Caki2 (cell line): ENCODE measurements at regions not wholly inside any gene's neighbourhood (a gene's known extent, or its start where the extent isn't known, plus 50 kb on each side); places are given as distances from the start of the nearest gene placed in this dataset.

Source experiments
- DNase-seq: peaks from one replicate; pipeline ENCODE4 v3.0.0-alpha.2; 2015; ENCODE audit warnings: low read depth
- in situ Hi-C: cut with HindIII; loops from 2 replicates; pipeline ENCODE4 v1.10.0; 2016; ENCODE audit warnings: low sequenced_read_pairs, low pct_unique_long_range_greater_than_20kb, mixed read lengths

DNA sequence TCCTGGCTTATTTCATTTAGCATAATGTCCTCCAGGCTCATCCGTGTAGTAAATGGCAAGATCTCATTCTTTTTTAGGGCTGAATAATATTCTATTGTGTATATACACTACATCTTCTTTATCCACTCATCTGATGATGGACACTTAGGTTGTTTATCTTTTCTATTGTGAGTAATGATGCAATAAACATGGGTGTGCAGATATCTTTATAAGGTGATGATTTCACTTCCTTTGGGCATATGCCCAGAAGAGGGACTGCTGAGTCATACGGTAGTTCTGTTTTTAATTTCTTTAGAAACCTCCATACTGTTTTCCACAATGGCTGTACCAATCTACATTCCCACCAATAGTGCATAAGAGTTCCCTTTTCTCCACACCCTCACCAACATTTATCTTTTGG lies 317.6 kb upstream of the CNKSR2 start:
- peak; percentile 2 for DNase-seq
- in situ Hi-C loops = no loop called here

DNA sequence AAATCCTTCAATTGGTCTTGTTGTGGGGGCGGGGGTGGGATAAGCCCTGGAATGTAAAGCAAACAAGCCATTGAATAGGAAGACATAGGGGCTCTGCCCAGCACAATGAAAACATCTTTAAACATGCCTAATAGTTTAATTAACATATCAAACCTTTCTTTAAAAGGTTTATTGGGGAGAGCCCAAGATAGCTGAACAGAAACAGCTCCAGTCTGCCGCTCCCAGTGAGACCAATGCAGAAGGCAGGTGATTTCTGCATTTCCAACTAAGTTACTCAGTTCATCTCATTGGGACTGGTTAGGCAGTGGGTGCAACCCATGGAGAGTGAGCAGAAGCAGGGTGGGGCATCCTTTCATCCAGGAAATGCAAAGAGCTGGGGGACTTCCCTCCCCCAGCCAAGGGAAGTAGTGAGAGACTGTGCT lies 327.2 kb upstream of the CNKSR2 start:
- in situ Hi-C loops = no loop called here
- DNase-seq = no peak

DNA sequence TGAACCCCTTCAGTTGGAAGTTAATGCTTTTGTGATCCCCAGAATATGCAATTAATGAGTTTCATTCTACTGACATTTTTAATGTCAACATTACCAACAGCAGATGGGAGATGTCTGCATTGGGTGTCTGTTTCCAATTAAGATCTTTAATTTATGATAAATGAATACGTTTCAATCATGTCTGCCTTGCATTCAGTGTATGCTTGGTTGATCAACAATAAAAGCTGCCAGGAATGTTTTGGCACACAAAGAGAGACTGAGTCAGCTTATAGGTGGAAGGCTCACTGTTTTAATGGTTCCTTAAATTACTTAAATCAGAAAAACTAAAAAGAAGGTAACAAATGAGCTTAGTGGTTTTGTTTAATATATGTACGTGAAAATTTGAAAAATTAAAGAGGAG lies 359.9 kb upstream of the CNKSR2 start:
- in situ Hi-C loops = no loop called here
- no peak for DNase-seq

DNA sequence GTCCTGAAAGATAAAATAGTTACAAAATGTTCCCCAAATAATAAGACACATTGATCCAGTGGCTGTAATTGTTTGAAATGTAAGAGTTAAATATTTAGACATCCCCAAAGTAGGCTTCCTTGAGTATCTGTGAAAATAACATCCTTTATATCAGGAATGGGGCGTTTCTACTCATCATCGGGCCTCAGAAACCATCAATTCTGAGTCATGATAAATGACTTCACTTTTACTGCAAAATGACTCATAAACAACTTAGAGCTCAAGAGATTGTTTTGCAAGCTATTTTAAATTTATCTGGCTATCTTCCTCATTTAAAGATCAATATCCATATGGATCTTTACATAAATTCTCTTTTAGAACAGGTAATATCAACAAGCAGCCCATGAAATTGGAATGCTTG lies 369.4 kb upstream of the CNKSR2 start:
- in situ Hi-C loops = no loop called here
- DNase-seq = no peak

DNA sequence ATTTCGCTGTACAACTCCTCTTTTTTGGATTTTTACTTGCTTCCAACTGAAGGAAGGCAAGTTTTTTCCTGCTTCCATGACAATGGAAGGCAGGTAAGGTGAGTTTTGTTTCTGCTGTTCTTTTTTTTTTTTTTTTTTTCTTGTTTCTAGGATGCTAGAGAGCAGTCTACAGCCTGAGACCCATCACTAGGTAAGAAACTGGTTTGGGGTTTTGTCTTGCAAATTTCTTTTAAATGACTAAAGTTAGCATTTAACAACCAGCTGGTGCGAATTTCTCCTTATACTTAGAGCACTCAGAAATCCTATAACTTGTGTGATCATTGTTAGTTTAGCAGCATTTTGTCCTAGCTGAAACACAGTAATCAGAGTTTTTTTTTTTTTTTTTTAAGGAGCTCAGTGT lies 378.4 kb upstream of the CNKSR2 start:
- in situ Hi-C loops = no loop called here
- no peak for DNase-seq

DNA sequence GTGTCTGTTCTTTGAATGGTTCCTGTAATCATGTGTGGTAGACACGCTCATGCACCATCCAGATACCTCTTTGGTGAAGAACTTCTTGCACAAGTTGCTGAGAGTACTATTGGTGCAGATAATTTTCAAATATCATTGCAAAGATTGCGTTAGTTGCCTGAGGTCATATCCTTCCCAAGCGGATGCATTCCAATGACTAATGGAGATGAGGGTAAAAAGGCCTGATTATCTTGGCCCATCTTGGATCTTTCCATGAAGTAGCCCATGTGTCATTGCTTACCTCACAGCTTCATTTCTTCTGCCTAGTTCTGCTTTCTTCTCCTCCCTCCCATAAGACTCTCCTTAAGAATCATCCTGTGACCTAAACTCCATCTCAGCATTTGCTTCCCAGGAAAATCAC lies 384.9 kb upstream of the CNKSR2 start:
- DNase-seq = no peak
- in situ Hi-C loops = no loop called here

DNA sequence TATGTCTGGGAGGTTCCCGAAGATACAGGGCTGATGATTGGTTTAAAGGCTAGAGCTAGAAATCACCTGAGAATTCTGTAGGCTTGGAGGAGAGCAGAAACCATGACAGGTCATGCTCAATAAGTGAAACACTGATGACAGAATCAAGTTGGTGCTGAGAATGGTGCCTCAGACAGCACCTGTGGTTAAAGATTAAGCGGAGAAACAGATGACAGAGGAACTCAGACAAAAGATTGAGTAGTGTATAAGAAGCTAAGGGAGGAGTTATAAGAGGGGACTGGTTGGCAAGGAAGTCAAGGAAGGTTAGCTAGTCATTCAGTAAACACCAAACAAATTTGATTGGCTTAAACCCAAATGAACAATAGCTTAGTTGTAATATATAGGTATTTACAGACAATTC lies 385.4 kb upstream of the CNKSR2 start:
- no peak for DNase-seq
- in situ Hi-C loops = no loop called here

DNA sequence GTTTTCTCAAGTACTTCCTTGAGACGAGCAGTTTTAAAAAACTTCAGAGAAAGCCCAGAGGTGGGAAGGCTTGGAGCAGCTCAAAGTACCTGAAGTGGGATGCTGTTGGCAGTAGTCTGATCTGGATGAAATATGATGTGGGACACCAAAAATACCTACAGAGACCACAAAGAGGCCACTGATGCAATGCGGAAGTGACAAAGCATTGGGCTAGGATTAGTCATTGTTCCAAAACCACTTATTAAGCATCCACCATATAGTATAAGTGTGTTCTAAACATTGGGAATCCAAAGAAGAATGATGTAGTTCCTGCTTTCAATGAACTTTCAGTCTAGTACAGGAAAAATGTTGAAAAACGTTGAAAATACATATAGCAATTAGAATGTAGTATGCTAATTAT lies 386.1 kb upstream of the CNKSR2 start:
- no peak for DNase-seq
- in situ Hi-C loops = no loop called here

DNA sequence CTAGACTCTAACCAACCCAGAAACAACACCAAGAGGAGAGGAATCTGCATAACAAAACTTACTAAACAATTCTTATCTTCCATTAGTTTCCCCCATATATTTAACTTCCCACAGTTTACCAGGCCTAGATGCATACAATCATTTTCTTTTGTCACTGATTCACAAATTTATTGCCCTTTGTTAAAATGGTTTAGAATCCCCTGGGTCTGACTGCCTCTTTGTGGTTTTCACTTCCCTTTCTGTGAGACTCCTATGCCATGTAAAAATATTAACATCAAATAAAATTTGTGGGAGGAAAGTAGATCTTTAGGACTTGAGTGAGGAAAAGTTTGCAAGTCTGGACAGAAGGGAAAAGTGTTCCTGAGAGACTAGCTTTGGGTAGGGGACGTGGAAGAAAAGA lies 393.8 kb upstream of the CNKSR2 start:
- in situ Hi-C loops = no loop called here
- DNase-seq = no peak

DNA sequence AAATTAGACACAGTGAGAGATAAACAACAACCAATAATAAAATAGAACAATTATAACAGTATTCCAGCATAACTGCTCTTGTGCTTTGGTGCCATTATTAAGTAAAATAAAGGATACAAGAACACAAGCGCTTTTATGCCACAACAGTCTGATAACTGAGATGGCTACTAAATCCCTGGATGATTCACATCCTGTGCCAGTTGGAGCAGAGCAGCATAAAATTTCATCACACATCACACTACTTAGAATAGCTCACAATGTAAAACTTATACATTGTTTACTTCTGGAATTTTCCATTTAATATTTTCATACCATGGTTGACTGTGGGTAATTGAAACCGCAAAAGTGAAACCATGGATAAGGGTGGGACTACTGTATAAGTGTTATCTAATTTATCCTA lies 399.9 kb upstream of the CNKSR2 start:
- in situ Hi-C loops = no loop called here
- DNase-seq = no peak

DNA sequence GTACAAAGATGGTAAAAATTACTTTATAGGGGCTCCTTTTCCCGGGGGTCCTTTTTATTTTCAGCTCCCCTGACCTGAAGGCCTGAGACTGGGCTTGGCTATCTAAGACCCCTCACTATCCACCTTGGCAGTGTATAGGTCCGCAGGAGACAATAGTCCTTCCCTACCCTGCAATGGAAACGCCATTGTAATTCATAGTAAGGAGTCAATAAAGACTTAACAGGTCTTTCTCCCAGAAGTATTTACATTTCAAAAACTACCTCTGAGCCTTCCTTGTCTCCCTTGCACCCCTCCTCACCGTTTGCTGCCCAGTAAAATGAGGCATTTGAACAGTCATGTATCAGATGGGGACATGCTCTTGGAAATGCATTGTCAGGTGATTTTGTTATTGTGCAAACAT lies 401.2 kb upstream of the CNKSR2 start:
- no peak for DNase-seq
- in situ Hi-C loops = no loop called here

DNA sequence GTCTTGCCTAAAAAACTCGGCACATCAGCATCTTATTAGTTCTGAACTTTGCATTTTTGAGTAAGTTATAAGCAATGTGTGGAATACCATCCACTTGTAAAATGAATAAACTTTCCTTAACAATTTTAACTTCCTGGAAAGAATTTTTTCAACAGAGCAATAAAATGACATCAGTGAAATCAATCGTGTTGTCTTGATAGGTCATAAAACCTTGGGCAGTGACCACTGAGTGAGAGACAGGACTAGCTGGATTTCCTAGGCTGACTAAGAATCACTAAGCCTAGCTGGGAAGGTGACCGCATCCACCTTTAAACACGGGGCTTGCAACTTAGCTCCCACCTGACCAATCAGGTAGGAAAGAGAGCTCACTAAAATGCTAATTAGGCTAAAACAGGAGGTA lies 403.0 kb upstream of the CNKSR2 start:
- no peak for DNase-seq
- in situ Hi-C loops = no loop called here

DNA sequence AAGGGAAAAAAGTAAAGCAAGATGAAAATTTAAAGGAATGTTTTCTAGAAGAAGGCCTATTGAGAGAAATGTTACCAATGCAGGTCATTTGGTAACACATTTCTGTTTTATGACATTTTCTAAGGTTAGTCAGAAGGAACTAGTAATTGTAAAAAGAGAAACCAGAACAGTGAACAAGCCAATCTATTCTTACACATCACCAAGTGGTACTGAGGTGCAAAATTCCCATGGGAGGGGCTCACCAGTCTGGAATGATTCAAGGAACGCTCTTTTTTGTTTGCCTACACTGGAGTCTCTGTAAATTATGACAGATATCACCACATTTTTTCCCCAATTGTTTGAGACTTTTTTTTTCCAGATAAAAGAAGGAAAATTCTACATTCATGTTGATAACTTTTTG lies 404.7 kb upstream of the CNKSR2 start:
- in situ Hi-C loops = no loop called here

DNA sequence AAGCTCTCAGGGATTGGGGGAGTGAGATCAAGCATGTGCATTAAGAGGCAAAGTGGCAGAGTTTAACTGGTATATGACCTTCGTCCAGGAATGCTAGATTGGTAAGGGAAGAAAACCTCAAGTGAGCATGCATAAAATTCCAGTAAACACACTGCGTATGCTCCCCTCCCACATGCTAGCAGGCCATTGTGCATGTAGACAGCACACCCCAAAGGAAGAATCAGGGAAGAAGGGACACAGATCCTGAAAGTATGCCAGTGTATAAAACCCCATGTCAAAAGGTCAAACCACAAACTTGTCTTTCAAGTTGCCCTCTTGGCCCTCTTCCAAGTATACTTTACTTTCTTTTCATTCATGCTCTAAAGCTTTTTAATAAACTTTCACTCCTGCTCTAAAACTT lies 405.2 kb upstream of the CNKSR2 start:
- in situ Hi-C loops = no loop called here
- peak; percentile 32 for DNase-seq

More for the DNA sequence above, 404.7 kb upstream of the CNKSR2 start:
- no peak for DNase-seq

DNA sequence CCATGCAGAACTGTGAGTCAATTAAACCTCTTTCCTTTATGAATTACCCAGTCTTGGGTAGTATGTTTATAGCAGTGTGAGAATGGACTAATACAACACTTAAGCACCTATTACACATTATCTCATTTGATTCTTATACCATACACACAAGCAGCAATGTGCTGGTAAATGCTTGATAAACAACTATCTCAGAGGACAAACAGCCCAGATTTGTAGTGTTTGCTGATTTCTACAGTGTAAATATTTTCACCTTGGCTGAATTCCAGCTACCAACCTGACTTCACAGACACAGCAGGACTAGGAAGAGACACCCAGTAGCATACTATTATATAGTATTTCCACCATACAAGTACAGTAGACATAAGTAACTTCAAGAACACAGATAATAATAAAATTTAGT lies 406.5 kb upstream of the CNKSR2 start:
- in situ Hi-C loops = no loop called here

DNA sequence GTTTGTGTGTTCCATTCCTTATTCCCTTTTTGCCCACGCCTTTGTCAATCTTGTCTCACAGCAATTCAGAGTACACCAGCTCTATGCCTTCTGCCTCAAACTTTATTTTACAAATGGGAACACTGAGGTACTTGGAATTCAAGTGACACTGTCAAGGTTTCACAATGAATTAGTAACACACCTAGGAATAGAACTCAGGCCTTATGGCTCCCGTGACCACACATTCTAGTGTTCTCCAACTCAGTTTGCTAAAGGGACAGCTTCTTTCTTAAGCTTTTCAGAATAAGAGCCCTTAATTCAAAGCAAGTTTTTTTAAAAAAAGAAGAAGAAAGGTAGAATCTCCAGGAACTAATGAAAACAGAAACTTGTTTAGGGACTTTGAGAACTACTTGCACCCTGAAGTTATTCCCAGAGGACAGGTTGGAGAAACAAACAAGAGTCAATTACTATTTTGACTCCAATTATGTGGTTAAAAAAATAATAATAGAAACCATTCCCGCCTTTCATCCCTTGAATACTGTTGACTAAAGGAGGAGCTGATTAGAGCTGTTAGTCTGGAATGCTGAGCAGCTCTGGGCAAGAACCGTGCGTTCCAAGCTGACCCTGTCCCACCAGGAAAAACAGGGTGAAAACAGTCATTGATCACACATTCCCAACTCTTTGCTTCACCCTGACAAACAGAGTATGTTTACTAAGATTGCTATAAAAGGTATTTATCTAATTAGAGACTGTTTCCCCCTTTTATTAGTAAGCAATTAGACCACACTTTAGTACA lies 408.8 kb upstream of the CNKSR2 start:
- in situ Hi-C loops = no loop called here
- DNase-seq = no peak

More for the DNA sequence above, 406.5 kb upstream of the CNKSR2 start:
- DNase-seq = no peak

DNA sequence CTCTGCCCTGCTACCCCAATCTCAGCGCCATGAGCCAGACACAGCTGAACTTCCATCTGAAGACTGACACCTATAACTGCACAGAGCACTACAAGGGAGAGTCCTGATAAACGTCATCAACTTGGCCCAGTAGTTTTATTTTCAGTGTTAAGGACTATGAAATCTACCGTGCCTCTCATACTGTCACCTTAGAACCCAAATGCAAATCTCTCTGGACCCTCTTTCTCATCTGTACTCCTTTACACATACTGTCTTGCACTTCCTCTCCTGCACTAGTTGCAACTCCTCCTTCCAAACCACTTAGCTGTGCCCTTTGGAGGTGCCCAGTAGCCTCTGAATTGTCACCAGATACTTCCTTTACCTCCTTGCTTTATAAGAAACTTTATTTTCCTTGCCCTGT lies 420.2 kb upstream of the CNKSR2 start:
- DNase-seq = no peak
- in situ Hi-C loops = no loop called here

DNA sequence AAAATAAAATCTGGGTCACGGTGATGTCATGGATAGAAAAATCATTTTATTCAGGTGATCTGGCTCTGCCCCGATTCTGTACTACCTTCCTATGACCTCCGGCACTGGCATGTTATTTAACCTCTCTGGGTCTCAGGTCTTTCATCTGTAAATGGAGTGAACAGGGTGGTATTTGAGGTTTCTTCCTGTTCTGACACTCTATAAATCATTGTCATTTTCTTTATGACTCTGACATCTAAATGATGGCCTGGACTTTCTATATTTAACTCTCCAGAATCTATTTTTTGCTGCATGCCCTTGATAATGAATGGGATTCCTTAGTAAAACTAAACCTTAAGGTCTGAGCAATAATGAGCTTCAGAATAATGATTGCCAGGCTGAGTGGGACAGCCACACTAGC lies 422.0 kb upstream of the CNKSR2 start:
- in situ Hi-C loops = no loop called here
- DNase-seq = no peak

DNA sequence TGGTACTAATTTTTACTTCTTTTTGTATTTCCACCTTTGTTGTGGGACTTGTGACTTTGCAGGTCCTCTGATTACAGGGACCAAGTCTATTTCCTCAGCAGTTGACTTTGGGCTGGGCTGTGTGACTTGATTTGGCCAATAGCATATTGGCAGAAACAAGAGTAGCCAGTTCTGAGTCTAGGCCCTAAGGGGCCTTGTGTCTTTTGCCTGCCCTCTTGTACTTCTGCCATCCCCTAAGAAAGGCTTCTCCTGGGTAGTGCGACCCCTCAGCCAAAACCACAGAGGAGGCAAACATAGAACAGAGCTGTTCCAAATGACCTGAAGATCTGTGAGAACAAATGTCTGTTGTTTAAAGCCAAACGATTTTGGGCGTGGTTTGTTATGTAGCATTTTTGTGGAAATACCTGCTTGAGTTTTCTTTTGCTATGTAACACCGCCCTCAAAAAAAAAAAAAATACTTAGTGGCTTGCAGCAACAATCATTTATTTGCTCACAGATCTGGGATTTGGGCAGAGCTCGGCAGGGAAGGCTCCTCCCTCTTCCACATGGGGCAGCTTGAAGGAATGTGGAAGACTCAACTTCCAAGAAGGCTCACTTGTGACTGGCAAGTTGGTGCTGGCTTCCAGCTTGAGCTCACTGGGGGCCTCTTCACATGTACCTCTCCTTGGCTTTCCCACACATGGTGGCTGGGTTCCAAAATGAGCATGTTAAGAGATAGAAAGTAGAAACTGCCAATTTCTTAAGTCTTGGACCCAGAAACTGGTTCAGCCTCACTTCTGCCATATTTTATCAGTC lies 423.0 kb upstream of the CNKSR2 start:
- no peak for DNase-seq
- in situ Hi-C loops = no loop called here

DNA sequence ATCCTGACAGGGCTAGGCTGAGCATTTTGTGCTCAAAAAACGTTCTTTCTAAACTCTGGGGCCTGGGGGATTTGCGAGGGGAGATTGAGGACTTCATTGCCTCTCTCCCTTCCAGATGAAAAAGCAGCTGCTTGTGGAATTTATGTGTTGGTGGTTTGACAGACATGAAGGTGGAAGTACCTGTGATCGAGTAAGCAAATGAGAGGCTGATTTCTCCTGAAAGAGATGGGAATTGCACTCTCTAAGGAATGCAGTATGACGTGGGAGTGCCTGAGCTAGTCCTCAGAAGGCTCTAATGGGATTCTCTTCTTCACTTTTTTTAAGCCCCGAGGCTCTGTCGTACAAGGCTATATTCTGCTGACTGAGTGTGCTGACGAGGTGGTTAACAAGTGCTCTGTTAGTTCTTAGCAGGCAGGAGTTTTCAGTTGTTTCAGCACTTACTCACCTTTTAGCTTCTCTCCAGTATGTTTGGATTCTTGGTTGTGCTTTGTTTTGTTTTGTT lies 426.8 kb upstream of the CNKSR2 start:
- in situ Hi-C loops = no loop called here
- DNase-seq = no peak
